ENCODE measurements at regions not wholly inside any gene's neighbourhood (a gene's known extent, or its start where the extent isn't known, plus 50 kb on each side); places are given as distances from the start of the nearest gene placed in this dataset.

DNA sequence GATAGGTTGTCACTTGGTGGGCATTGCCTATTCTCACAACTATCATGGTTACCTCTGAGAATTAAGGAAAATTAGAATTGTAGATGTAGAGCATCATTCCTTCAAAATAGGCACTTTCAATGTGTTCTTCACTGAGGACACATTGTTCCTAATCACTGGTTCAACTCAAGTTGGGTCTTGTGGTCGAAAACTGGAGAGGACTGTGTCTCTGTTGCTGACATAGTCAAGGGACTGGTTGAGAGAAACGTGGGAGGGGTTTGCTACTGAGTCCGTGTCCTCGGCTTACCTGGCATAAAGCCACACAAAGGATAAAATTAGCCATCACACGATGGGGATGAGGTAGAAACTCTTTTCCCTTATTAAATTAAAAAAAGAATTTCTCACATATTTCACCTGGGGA is 205.9 kb upstream of the CD180 start:
- no peaks in the 10 kb centered on the region for H3K9me3 ChIP-seq (ENCODE audit: control insufficient read depth, low read depth, low read length)
- DNase-seq (ENCODE audit: low read depth, low spot score) = no peak
- H3K36me3 ChIP-seq (ENCODE audit: control insufficient read depth in 2 of 2, extremely low read depth in 1 of 2, insufficient read depth in 2 of 2, low read length in 2 of 2) = no peaks in the 10 kb centered on the region
- no peaks in the 10 kb centered on the region for H4K20me1 ChIP-seq (ENCODE audit: control insufficient read depth, extremely low read depth, insufficient read depth, low read length)
- no peak overlapping the region for H2AFZ ChIP-seq (ENCODE audit: control insufficient read depth, low read length)
- no peak overlapping the region for H3K4me3 ChIP-seq (ENCODE audit: control insufficient read depth in 2 of 3, extremely low read depth in 1 of 3, insufficient read depth in 2 of 3, low read depth in 1 of 3, low read length in 3 of 3)
- H3K27me3 ChIP-seq (ENCODE audit: control insufficient read depth, extremely low read depth, insufficient read depth, low read length) = no peaks in the 10 kb centered on the region
- H3K4me2 ChIP-seq (ENCODE audit: control insufficient read depth, extremely low read depth, insufficient read depth, low read depth, low read length) = no peak overlapping the region
- dilution Hi-C loops (cut with MboI; ENCODE audit: extremely low pct_ligation_motif_present, low sequenced_read_pairs) = no loop called here
- no peak overlapping the region for H3K9ac ChIP-seq (ENCODE audit: control insufficient read depth, extremely low read depth, insufficient read depth, low read length)
- H3K4me1 ChIP-seq (ENCODE audit: control insufficient read depth, extremely low read depth, insufficient read depth, low read length) = peaks cover 7% of the 10 kb centered on the region
- no peak overlapping the region for H3K27ac ChIP-seq (ENCODE audit: control insufficient read depth, insufficient read depth, low read length)
- H3K79me2 ChIP-seq (ENCODE audit: control insufficient read depth, insufficient read depth, low read length) = no peaks in the 10 kb centered on the region
- no peak for FAIRE-seq
- no peak for TF ChIP-seq EZH2 (IDR thresholded peaks at IDR 0.05; ENCODE audit: low read length)
- H3K9me1 ChIP-seq (ENCODE audit: control insufficient read depth, extremely low read depth, insufficient read depth, low read length) = no peaks in the 10 kb centered on the region

DNA sequence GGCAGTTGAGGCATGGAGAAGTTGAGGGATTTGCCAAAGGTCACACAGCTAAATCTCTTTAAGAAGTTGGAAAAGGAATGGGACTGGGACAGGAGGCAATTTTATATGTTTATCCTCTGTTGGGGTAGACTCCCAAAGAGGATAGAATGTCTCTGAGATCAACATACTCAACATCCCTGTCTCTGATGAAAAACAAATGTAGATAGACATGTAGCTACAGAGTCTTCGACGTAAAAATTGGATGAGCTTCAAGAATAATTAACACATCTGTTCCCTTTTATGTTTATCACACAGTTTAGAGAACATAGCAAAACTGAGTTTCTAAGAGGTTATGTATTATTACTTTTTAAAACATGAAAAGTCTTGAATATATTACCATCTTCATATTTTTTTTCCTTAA is 204.6 kb upstream of the CD180 start:
- no peak overlapping the region for H2AFZ ChIP-seq (ENCODE audit: control insufficient read depth, low read length)
- no peak for DNase-seq (ENCODE audit: low read depth, low spot score)
- dilution Hi-C loops (cut with MboI; ENCODE audit: extremely low pct_ligation_motif_present, low sequenced_read_pairs) = no loop called here
- TF ChIP-seq EZH2 (IDR thresholded peaks at IDR 0.05; ENCODE audit: low read length) = no peak
- TF ChIP-seq, protein P1, sequence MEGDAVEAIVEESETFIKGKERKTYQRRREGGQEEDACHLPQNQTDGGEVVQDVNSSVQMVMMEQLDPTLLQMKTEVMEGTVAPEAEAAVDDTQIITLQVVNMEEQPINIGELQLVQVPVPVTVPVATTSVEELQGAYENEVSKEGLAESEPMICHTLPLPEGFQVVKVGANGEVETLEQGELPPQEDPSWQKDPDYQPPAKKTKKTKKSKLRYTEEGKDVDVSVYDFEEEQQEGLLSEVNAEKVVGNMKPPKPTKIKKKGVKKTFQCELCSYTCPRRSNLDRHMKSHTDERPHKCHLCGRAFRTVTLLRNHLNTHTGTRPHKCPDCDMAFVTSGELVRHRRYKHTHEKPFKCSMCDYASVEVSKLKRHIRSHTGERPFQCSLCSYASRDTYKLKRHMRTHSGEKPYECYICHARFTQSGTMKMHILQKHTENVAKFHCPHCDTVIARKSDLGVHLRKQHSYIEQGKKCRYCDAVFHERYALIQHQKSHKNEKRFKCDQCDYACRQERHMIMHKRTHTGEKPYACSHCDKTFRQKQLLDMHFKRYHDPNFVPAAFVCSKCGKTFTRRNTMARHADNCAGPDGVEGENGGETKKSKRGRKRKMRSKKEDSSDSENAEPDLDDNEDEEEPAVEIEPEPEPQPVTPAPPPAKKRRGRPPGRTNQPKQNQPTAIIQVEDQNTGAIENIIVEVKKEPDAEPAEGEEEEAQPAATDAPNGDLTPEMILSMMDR (optimal IDR thresholded peaks at IDR 0.05 in 1 of 3, IDR thresholded peaks at IDR 0.05 in 1 of 3, conservative IDR thresholded peaks at IDR 0.05 in 1 of 3; ENCODE audit: extremely low read depth in 1 of 3, insufficient read depth in 2 of 3, low read length in 3 of 3) = no peak
- H3K27ac ChIP-seq (ENCODE audit: control insufficient read depth, insufficient read depth, low read length) = no peak overlapping the region
- H3K4me3 ChIP-seq (ENCODE audit: control insufficient read depth in 2 of 3, extremely low read depth in 1 of 3, insufficient read depth in 2 of 3, low read depth in 1 of 3, low read length in 3 of 3) = no peak overlapping the region
- no peaks in the 10 kb centered on the region for H4K20me1 ChIP-seq (ENCODE audit: control insufficient read depth, extremely low read depth, insufficient read depth, low read length)
- no peaks in the 10 kb centered on the region for H3K36me3 ChIP-seq (ENCODE audit: control insufficient read depth in 2 of 2, extremely low read depth in 1 of 2, insufficient read depth in 2 of 2, low read length in 2 of 2)
- H3K9me1 ChIP-seq (ENCODE audit: control insufficient read depth, extremely low read depth, insufficient read depth, low read length) = no peaks in the 10 kb centered on the region
- no peaks in the 10 kb centered on the region for H3K27me3 ChIP-seq (ENCODE audit: control insufficient read depth, extremely low read depth, insufficient read depth, low read length)
- FAIRE-seq = no peak
- H3K4me1 ChIP-seq (ENCODE audit: control insufficient read depth, extremely low read depth, insufficient read depth, low read length) = peaks cover 7% of the 10 kb centered on the region
- H3K9me3 ChIP-seq (ENCODE audit: control insufficient read depth, low read depth, low read length) = no peaks in the 10 kb centered on the region
- H3K79me2 ChIP-seq (ENCODE audit: control insufficient read depth, insufficient read depth, low read length) = no peaks in the 10 kb centered on the region
- no peak overlapping the region for H3K9ac ChIP-seq (ENCODE audit: control insufficient read depth, extremely low read depth, insufficient read depth, low read length)
- H3K4me2 ChIP-seq (ENCODE audit: control insufficient read depth, extremely low read depth, insufficient read depth, low read depth, low read length) = no peak overlapping the region

DNA sequence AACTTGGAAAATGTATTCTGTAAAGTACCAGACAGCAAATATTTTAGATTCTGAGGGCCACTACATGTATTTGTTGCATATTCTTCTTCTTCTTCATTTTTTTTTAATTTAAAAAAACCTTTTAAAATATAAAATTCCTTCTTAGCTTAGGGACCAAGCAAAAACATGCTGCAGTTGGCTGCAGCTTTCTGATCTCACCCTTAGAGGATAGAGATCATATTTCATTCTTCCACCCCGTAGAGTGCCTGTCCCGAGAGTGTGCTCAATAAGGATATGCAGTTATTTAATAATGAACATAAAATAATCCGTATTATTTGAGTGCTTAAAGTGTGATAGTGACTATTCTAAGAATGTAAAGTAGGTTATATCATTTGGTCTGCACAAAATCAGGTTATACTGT is 204.2 kb upstream of the CD180 start:
- H2AFZ ChIP-seq (ENCODE audit: control insufficient read depth, low read length) = no peak overlapping the region
- TF ChIP-seq EZH2 (IDR thresholded peaks at IDR 0.05; ENCODE audit: low read length) = no peak
- TF ChIP-seq, protein P1 (optimal IDR thresholded peaks at IDR 0.05 in 1 of 3, IDR thresholded peaks at IDR 0.05 in 1 of 3, conservative IDR thresholded peaks at IDR 0.05 in 1 of 3; ENCODE audit: extremely low read depth in 1 of 3, insufficient read depth in 2 of 3, low read length in 3 of 3) = no peak
- no peak overlapping the region for H3K4me3 ChIP-seq (ENCODE audit: control insufficient read depth in 2 of 3, extremely low read depth in 1 of 3, insufficient read depth in 2 of 3, low read depth in 1 of 3, low read length in 3 of 3)
- H3K36me3 ChIP-seq (ENCODE audit: control insufficient read depth in 2 of 2, extremely low read depth in 1 of 2, insufficient read depth in 2 of 2, low read length in 2 of 2) = no peaks in the 10 kb centered on the region
- no peak for DNase-seq (ENCODE audit: low read depth, low spot score)
- H4K20me1 ChIP-seq (ENCODE audit: control insufficient read depth, extremely low read depth, insufficient read depth, low read length) = no peaks in the 10 kb centered on the region
- FAIRE-seq = no peak
- H3K9ac ChIP-seq (ENCODE audit: control insufficient read depth, extremely low read depth, insufficient read depth, low read length) = no peak overlapping the region
- H3K27me3 ChIP-seq (ENCODE audit: control insufficient read depth, extremely low read depth, insufficient read depth, low read length) = no peaks in the 10 kb centered on the region
- peaks cover 7% of the 10 kb centered on the region for H3K4me1 ChIP-seq (ENCODE audit: control insufficient read depth, extremely low read depth, insufficient read depth, low read length)
- dilution Hi-C loops (cut with MboI; ENCODE audit: extremely low pct_ligation_motif_present, low sequenced_read_pairs) = no loop called here
- no peaks in the 10 kb centered on the region for H3K79me2 ChIP-seq (ENCODE audit: control insufficient read depth, insufficient read depth, low read length)
- no peaks in the 10 kb centered on the region for H3K9me1 ChIP-seq (ENCODE audit: control insufficient read depth, extremely low read depth, insufficient read depth, low read length)
- no peak overlapping the region for H3K27ac ChIP-seq (ENCODE audit: control insufficient read depth, insufficient read depth, low read length)
- no peaks in the 10 kb centered on the region for H3K9me3 ChIP-seq (ENCODE audit: control insufficient read depth, low read depth, low read length)
- H3K4me2 ChIP-seq (ENCODE audit: control insufficient read depth, extremely low read depth, insufficient read depth, low read depth, low read length) = no peak overlapping the region
